PFSK-1 (cell line): ENCODE measurements at regions not wholly inside any gene's neighbourhood (a gene's known extent, or its start where the extent isn't known, plus 50 kb on each side); places are given as distances from the start of the nearest gene placed in this dataset.

ENCODE experiments used
- SIN3A ChIP-seq: IDR thresholded peaks from 2 replicates; pipeline ENCODE4 v1.6.1; 2012; ENCODE audit warnings: mild to moderate bottlenecking, low read length, moderate library complexity, borderline replicate concordance; ENCODE audit not compliant: insufficient read depth
- TAF1 ChIP-seq: IDR thresholded peaks from 2 replicates; pipeline ENCODE4 v1.6.1; 2012; ENCODE audit warnings: low read length, control low read depth, borderline replicate concordance; ENCODE audit not compliant: insufficient read depth
- TF ChIP-seq, protein P1 (sequence below), 2 experiments: IDR thresholded peaks; 2 replicates each; pipeline versions ENCODE4 v1.6.1 to v1.8.0; 2011 to 2012; ENCODE audit warnings: low read depth in 2 of 2, low read length in 2 of 2, control low read depth in 1 of 2, inconsistent platforms in 1 of 2, mild to moderate bottlenecking in 1 of 2, moderate library complexity in 1 of 2; ENCODE audit not compliant: insufficient read depth in 1 of 2

- TF ChIP-seq TAF1, result no peak
- TF ChIP-seq, protein P1, sequence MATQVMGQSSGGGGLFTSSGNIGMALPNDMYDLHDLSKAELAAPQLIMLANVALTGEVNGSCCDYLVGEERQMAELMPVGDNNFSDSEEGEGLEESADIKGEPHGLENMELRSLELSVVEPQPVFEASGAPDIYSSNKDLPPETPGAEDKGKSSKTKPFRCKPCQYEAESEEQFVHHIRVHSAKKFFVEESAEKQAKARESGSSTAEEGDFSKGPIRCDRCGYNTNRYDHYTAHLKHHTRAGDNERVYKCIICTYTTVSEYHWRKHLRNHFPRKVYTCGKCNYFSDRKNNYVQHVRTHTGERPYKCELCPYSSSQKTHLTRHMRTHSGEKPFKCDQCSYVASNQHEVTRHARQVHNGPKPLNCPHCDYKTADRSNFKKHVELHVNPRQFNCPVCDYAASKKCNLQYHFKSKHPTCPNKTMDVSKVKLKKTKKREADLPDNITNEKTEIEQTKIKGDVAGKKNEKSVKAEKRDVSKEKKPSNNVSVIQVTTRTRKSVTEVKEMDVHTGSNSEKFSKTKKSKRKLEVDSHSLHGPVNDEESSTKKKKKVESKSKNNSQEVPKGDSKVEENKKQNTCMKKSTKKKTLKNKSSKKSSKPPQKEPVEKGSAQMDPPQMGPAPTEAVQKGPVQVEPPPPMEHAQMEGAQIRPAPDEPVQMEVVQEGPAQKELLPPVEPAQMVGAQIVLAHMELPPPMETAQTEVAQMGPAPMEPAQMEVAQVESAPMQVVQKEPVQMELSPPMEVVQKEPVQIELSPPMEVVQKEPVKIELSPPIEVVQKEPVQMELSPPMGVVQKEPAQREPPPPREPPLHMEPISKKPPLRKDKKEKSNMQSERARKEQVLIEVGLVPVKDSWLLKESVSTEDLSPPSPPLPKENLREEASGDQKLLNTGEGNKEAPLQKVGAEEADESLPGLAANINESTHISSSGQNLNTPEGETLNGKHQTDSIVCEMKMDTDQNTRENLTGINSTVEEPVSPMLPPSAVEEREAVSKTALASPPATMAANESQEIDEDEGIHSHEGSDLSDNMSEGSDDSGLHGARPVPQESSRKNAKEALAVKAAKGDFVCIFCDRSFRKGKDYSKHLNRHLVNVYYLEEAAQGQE (IDR thresholded peaks at IDR 0.05; ENCODE audit: insufficient read depth in 1 of 2, low read depth in 2 of 2, low read length in 2 of 2), result no peak
- no peak for TF ChIP-seq SIN3A
Measured at GRCh38 chrX:150012647-150013381, 74.5 kb upstream of the EOLA2 start.
